Small intestine (tissue), 7 donors: ENCODE measurements at regions not wholly inside any gene's neighbourhood (a gene's known extent, or its start where the extent isn't known, plus 50 kb on each side); places are given as distances from the start of the nearest gene placed in this dataset.

ENCODE experiments used
- DNase-seq, 2 donors: peaks; one replicate each; pipeline versions ENCODE4 v3.0.0 to v3.0.0-alpha.2; 2013
- FAIRE-seq: peaks from 2 replicates; lab custom pipeline; 2012; peaks lifted over from hg19 to GRCh38; lab: Jason Lieb, UNC
- H3K27ac ChIP-seq, 3 donors: one replicate each; pipeline ENCODE4 v1.5.1; 2013; ENCODE audit warnings: low read length in 2 of 3, mild to moderate bottlenecking in 2 of 3, control low read depth in 1 of 3, inconsistent platforms in 1 of 3, low read depth in 1 of 3, moderate library complexity in 1 of 3
- H3K27me3 ChIP-seq, 3 donors: one replicate each; pipeline ENCODE4 v1.6.1; 2013; ENCODE audit warnings: low read length in 3 of 3, inconsistent platforms in 1 of 3; ENCODE audit not compliant: control insufficient read depth in 3 of 3, insufficient read depth in 3 of 3
- H3K36me3 ChIP-seq, 3 donors: one replicate each; pipeline ENCODE4 v1.6.1; 2013; ENCODE audit warnings: low read length in 3 of 3, inconsistent platforms in 1 of 3, low read depth in 1 of 3, mild to moderate bottlenecking in 1 of 3, moderate library complexity in 1 of 3; ENCODE audit not compliant: control insufficient read depth in 3 of 3, insufficient read depth in 2 of 3
- H3K4me1 ChIP-seq, 3 donors: one replicate each; pipeline ENCODE4 v1.6.1; 2013; ENCODE audit warnings: low read length in 2 of 3, inconsistent platforms in 1 of 3, low read depth in 1 of 3, mild to moderate bottlenecking in 1 of 3, moderate library complexity in 1 of 3; ENCODE audit not compliant: control insufficient read depth in 3 of 3, insufficient read depth in 2 of 3
- H3K4me3 ChIP-seq, 3 donors: one replicate each; pipeline ENCODE4 v1.5.1; 2013; ENCODE audit warnings: low read length in 3 of 3, control low read depth in 1 of 3, inconsistent platforms in 1 of 3, low read depth in 1 of 3, mild to moderate bottlenecking in 1 of 3, moderate library complexity in 1 of 3
- H3K9me3 ChIP-seq, 2 donors: one replicate each; pipeline ENCODE4 v1.6.1; 2013; ENCODE audit warnings: low read depth in 1 of 2, low read length in 1 of 2; ENCODE audit not compliant: control insufficient read depth in 2 of 2, insufficient read depth in 1 of 2
- whole genome bisulfite sequencing, 3 donors: extraction: QIAGEN DNeasy Blood & Tissue Kit; methylation state at CpG; one replicate each; pipeline ENCODE4 v1.1.7; 2013; 5-methylcytosine and 5-hydroxymethylcytosine counted together
- donor health status: healthy with polysubstance abuse.
- donor health status: control.
- donor health status: control.
- donor health status: Bipolar disorder and iron deficiency.
- donor health status: healthy.

GRCh38 chr15:46344115-46344724 is 709.4 kb downstream of the SQOR start:
- no peaks in the 10 kb centered on the region for H3K4me1 ChIP-seq
- H3K27ac ChIP-seq, result no peak overlapping the region
- H3K4me3 ChIP-seq, result no peak overlapping the region
- no peaks in the 10 kb centered on the region for H3K36me3 ChIP-seq
- 30 to 66% (median 39%) methylated on average over 2 of the region's 2 CpGs for WGBS, 3 donors
- H3K27me3 ChIP-seq, result no peaks in the 10 kb centered on the region
- no peak for DNase-seq
- no peaks in the 10 kb centered on the region for H3K9me3 ChIP-seq
- no peak for FAIRE-seq

- DNase-seq, result no peak
- Histone ChIP-seq H3K9me3 (no peaks in the 10 kb centered on the region), H3K27ac (no peak overlapping the region), H3K27me3 (no peaks in the 10 kb centered on the region), H3K4me3 (no peak overlapping the region), H3K36me3 (no peaks in the 10 kb centered on the region), H3K4me1 (no peaks in the 10 kb centered on the region)
- 47 to 79% (median 52%) methylated on average over 3 of the region's 3 CpGs for WGBS, 3 donors
- no peak for FAIRE-seq
These were observed 710.1 kb downstream of the SQOR start for GRCh38 chr15:46344915-46345314.

DNA sequence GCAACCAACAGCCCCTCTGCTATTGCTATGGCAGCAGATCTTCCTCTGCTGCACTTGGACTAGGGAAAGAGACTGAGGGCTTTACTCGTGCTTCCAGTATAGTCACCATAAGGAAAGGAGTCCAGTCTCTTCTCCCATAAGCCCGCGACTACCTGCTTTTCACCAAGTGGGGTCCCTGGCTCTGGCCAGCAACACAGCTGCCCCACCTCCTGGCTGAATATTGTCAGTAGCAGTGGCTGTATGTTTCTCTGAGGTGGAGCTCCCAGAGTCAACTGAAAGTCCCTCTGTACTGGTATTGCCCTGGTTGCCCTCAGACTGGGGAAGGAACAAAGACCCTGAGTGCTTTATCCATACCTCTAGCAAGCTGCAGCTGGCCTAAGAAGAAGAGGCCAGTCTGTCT is 719.6 kb downstream of the SQOR start:
- WGBS, 3 donors, result 89 to 94% (median 94%) methylated on average over 3 of the region's 3 CpGs
- H3K36me3 ChIP-seq, result no peaks in the 10 kb centered on the region
- DNase-seq (no peak), FAIRE-seq (no peak)
- H3K27me3 ChIP-seq, result no peaks in the 10 kb centered on the region
- H3K4me3 ChIP-seq, result no peak overlapping the region
- H3K4me1 ChIP-seq, result no peaks in the 10 kb centered on the region
- peaks cover 0 to 6% of the 10 kb centered on the region in 2 donors for H3K9me3 ChIP-seq
- H3K27ac ChIP-seq, result no peak overlapping the region

GRCh38 chr15:46365572-46365971 is 730.7 kb downstream of the SQOR start:
- WGBS, 3 donors, result 58 to 78% (median 74%) methylated on average over 6 of the region's 6 CpGs
- no peaks in the 10 kb centered on the region for H3K36me3 ChIP-seq
- H3K9me3 ChIP-seq, result no peaks in the 10 kb centered on the region
- DNase-seq, result no peak
- H3K27me3 ChIP-seq, result no peaks in the 10 kb centered on the region
- no peak overlapping the region for H3K27ac ChIP-seq
- no peak overlapping the region for H3K4me3 ChIP-seq
- FAIRE-seq, result no peak
- no peaks in the 10 kb centered on the region for H3K4me1 ChIP-seq

- Histone ChIP-seq H3K4me1 (no peaks in the 10 kb centered on the region), H3K36me3 (no peaks in the 10 kb centered on the region), H3K27me3 (no peaks in the 10 kb centered on the region), H3K27ac (no peak overlapping the region), H3K9me3 (no peaks in the 10 kb centered on the region), H3K4me3 (no peak overlapping the region)
- WGBS, 3 donors, result 51 to 58% (median 58%) methylated on average over 2 of the region's 2 CpGs
- FAIRE-seq, result no peak
- no peak for DNase-seq
These were observed 731.7 kb downstream of the SQOR start for GRCh38 chr15:46366360-46367007.

DNA sequence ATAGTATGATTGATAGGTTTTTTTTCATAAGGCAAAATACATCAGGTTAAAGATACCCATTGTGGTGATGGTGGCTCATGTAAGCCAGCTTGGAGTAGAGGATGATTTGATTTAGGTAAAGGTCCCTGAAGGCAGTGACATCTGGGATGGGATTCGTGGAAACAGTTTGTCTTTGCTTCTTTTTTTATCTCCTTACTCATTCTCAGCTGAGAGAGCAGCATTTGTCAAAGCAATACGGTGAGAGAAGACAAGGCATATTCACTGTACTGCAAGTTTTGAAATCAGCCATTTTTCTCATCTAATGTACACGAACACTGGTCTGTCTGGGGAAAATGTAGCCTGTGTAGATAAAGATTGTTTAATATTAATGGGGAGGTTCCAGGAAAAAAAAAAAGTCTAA is 749.1 kb downstream of the SQOR start:
- DNase-seq (no peak), FAIRE-seq (no peak)
- H3K4me1 ChIP-seq, result no peaks in the 10 kb centered on the region
- H3K4me3 ChIP-seq, result no peak overlapping the region
- no peaks in the 10 kb centered on the region for H3K27me3 ChIP-seq
- 50 to 60% (median 58%) methylated on average over 3 of the region's 3 CpGs for WGBS, 3 donors
- no peak overlapping the region for H3K27ac ChIP-seq
- H3K9me3 ChIP-seq, result no peaks in the 10 kb centered on the region
- no peaks in the 10 kb centered on the region for H3K36me3 ChIP-seq

DNA sequence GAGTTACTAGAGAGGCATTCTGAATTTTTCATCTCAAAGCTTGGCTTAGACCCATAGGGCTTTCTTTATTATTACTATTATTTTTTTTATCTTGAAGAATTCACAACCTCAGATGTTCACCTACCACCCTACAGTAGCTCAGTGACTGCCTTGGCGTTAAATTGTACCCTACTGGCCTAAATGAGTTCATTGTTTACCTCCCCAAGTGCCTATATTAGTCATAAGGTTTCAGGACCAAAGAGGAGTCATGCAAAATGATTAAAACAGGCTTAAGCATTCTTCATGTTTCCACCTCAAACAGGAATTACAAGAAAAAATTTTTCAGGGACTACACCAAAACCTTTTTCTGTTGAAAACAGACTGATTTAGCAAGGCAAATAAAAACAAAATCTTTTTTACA is 751.5 kb downstream of the SQOR start:
- peaks cover 0 to 12% of the 10 kb centered on the region in 2 donors for H3K9me3 ChIP-seq
- no peak overlapping the region for H3K4me3 ChIP-seq
- no peak for FAIRE-seq
- no peaks in the 10 kb centered on the region for H3K36me3 ChIP-seq
- DNase-seq, result no peak
- no peaks in the 10 kb centered on the region for H3K27me3 ChIP-seq
- WGBS, 3 donors, result 62 to 72% (median 67%) methylated on average over 1 of the region's 1 CpG
- H3K27ac ChIP-seq, result no peak overlapping the region
- no peaks in the 10 kb centered on the region for H3K4me1 ChIP-seq

GRCh38 chr15:46389739-46390138 is 754.9 kb downstream of the SQOR start:
- Histone ChIP-seq H3K4me3 (no peak overlapping the region), H3K27ac (no peak overlapping the region), H3K4me1 (no peaks in the 10 kb centered on the region), H3K36me3 (no peaks in the 10 kb centered on the region), H3K9me3 (peaks cover 0 to 12% of the 10 kb centered on the region in 2 donors), H3K27me3 (no peaks in the 10 kb centered on the region)
- 59 to 87% (median 69%) methylated on average over 4 of the region's 4 CpGs for WGBS, 3 donors
- DNase-seq, result no peak
- no peak for FAIRE-seq

GRCh38 chr15:46394463-46394862 is 759.6 kb downstream of the SQOR start:
- Histone ChIP-seq H3K9me3 (peaks cover 0 to 12% of the 10 kb centered on the region in 2 donors), H3K36me3 (no peaks in the 10 kb centered on the region), H3K27ac (no peak overlapping the region), H3K4me1 (no peaks in the 10 kb centered on the region), H3K27me3 (no peaks in the 10 kb centered on the region), H3K4me3 (no peak overlapping the region)
- WGBS, 3 donors, result 64 to 94% (median 81%) methylated on average over 2 of the region's 2 CpGs
- no peak for DNase-seq
- no peak for FAIRE-seq
